ENCODE measurements at regions not wholly inside any gene's neighbourhood (a gene's known extent, or its start where the extent isn't known, plus 50 kb on each side); places are given as distances from the start of the nearest gene placed in this dataset.

DNA sequence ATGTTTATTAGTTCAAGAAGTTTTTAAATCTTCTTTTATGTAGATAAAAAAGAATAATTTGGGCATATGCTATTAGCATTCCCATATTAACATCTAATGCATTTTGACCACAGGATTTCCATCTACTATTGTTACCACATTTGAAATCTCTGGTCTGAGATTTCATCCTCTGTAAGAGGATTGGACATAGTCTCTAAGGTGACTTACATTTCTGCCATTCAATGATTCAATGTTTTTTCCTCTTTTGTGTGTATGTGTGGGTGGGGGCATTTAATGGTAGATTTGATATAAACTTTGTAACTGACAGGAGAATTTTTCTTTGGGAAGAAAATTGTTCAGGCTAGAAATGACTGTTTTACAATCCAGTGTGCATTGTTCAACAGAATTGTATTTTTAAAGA is 307.3 kb upstream of the RBMS3 start:
- intact Hi-C loops (cut with DNase I; ENCODE audit: low total_unique reads), result no loop called here

DNA sequence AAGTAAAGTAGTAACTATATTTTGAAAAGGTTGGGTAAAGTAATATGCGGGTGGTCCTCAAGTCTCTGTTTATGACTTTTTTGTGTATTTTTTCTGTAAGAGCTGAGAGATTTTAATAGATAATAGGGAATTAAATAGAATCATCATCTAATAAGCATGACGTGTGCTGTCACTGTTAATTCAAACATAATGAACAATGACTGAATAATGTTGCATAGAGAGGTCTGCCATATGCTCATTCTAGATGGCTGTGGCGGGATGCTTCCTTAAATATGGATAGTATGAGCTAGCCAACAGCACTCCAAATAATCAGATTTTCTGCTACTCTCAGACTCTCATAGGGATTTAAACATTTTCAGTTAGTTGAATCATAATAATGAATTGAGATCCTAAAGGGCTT is 302.8 kb upstream of the RBMS3 start:
- no peak overlapping the region for H3K4me3 ChIP-seq
- no peaks in the 10 kb centered on the region for H3K27me3 ChIP-seq
- H3K4me1 ChIP-seq, result no peaks in the 10 kb centered on the region
- intact Hi-C loops (cut with DNase I; ENCODE audit: low total_unique reads) (no loop called here), in situ Hi-C loops (cut with MboI; ENCODE audit: low sequenced_read_pairs in 4 of 4) (no loop called here)
- no peak for DNase-seq
- H3K9me3 ChIP-seq, result no peaks in the 10 kb centered on the region
- no peak overlapping the region for H3K27ac ChIP-seq
- no peaks in the 10 kb centered on the region for H3K36me3 ChIP-seq
- ATAC-seq, result no peak
- no peak for TF ChIP-seq CTCF (IDR thresholded peaks at IDR 0.05 in 4 of 5, conservative IDR thresholded peaks at IDR 0.05 in 1 of 5)
- no peak for TF ChIP-seq POLR2A (IDR thresholded peaks at IDR 0.05)

More for the DNA sequence above, 307.3 kb upstream of the RBMS3 start:
- Histone ChIP-seq H3K27me3 (no peaks in the 10 kb centered on the region), H3K4me3 (no peak overlapping the region), H3K4me1 (no peaks in the 10 kb centered on the region), H3K9me3 (peaks cover 0 to 11% (median 4%) of the 10 kb centered on the region in 3 donors), H3K36me3 (no peaks in the 10 kb centered on the region), H3K27ac (no peak overlapping the region)
- DNase-seq, result no peak
- in situ Hi-C loops (cut with MboI; ENCODE audit: low sequenced_read_pairs in 4 of 4), result no loop called here
- no peak for TF ChIP-seq POLR2A (IDR thresholded peaks at IDR 0.05)
- ATAC-seq, result no peak

- Histone ChIP-seq H3K27ac (no peak overlapping the region), H3K36me3 (no peaks in the 10 kb centered on the region), H3K4me3 (no peak overlapping the region), H3K4me1 (no peaks in the 10 kb centered on the region), H3K9me3 (no peaks in the 10 kb centered on the region), H3K27me3 (no peaks in the 10 kb centered on the region)
- no peak for ATAC-seq
- intact Hi-C loops (cut with DNase I; ENCODE audit: low total_unique reads) (no loop called here), in situ Hi-C loops (cut with MboI; ENCODE audit: low sequenced_read_pairs in 4 of 4) (no loop called here)
- TF ChIP-seq CTCF (IDR thresholded peaks at IDR 0.05 in 4 of 5, conservative IDR thresholded peaks at IDR 0.05 in 1 of 5) (no peak), POLR2A (IDR thresholded peaks at IDR 0.05) (no peak)
- no peak for DNase-seq
Measured at GRCh38 chr3:28980131-28980530, 300.7 kb upstream of the RBMS3 start.

DNA sequence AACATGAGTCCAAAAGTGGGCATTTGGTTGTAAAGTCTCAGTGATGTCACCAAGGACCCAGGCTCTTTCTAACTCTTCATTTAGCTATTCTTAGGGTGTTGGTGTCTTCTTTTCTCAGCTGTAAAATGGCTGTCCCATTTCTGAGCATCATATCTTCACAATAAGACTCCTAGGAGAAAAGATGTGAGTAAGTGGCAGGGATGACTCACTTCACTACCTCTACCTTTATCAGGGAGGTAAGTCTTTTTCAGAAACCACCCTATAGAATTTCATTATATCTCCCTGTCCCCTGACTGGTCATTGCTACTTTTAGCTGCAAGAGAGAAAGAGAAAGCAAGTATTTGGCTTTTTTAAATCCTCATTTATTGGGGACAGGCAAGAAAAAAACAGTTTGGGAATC is 300.2 kb upstream of the RBMS3 start:
- Histone ChIP-seq H3K9me3 (no peaks in the 10 kb centered on the region), H3K4me1 (no peaks in the 10 kb centered on the region), H3K36me3 (no peaks in the 10 kb centered on the region), H3K27ac (no peak overlapping the region), H3K4me3 (no peak overlapping the region), H3K27me3 (no peaks in the 10 kb centered on the region)
- TF ChIP-seq CTCF (IDR thresholded peaks at IDR 0.05 in 4 of 5, conservative IDR thresholded peaks at IDR 0.05 in 1 of 5), result no peak
- TF ChIP-seq POLR2A (IDR thresholded peaks at IDR 0.05), result no peak
- DNase-seq (no peak), ATAC-seq (no peak)
- intact Hi-C loops (cut with DNase I; ENCODE audit: low total_unique reads) (no loop called here), in situ Hi-C loops (cut with MboI; ENCODE audit: low sequenced_read_pairs in 4 of 4) (no loop called here)

- intact Hi-C loops (cut with DNase I; ENCODE audit: low total_unique reads), result no loop called here
- Histone ChIP-seq H3K27me3 (no peaks in the 10 kb centered on the region), H3K4me3 (no peak overlapping the region), H3K36me3 (no peaks in the 10 kb centered on the region), H3K27ac (no peak overlapping the region), H3K4me1 (no peaks in the 10 kb centered on the region), H3K9me3 (no peaks in the 10 kb centered on the region)
- TF ChIP-seq POLR2A (IDR thresholded peaks at IDR 0.05) (no peak), CTCF (IDR thresholded peaks at IDR 0.05 in 4 of 5, conservative IDR thresholded peaks at IDR 0.05 in 1 of 5) (no peak)
- in situ Hi-C loops (cut with MboI; ENCODE audit: low sequenced_read_pairs in 4 of 4), result no loop called here
- ATAC-seq, result no peak
- no peak for DNase-seq
Measured at GRCh38 chr3:28982906-28983305, 298.0 kb upstream of the RBMS3 start.

Measured in gastrocnemius medialis (tissue), 4 donors.